Keratinocyte (primary cell): ENCODE measurements at regions not wholly inside any gene's neighbourhood (a gene's known extent, or its start where the extent isn't known, plus 50 kb on each side); places are given as distances from the start of the nearest gene placed in this dataset.

Experiments
- EZH2 ChIP-seq: IDR thresholded peaks from one replicate; pipeline ENCODE4 v1.6.1; 2012; ENCODE audit warnings: inconsistent platforms, mild to moderate bottlenecking, low read length, moderate library complexity
- TF ChIP-seq, protein P1 (sequence below), 3 experiments: IDR thresholded peaks in 1 of 3; conservative IDR thresholded peaks in 1 of 3; optimal IDR thresholded peaks in 1 of 3; 2 replicates in 2 of 3; 3 replicates in 1 of 3; pipeline versions ENCODE3 to v1.5.1; 2011; ENCODE audit warnings: low read length in 3 of 3, mild to moderate bottlenecking in 3 of 3, moderate library complexity in 2 of 3, control low read depth in 1 of 3, inconsistent platforms in 1 of 3; ENCODE audit not compliant: insufficient read depth in 2 of 3; ENCODE audit errors: extremely low read depth in 1 of 3

DNA sequence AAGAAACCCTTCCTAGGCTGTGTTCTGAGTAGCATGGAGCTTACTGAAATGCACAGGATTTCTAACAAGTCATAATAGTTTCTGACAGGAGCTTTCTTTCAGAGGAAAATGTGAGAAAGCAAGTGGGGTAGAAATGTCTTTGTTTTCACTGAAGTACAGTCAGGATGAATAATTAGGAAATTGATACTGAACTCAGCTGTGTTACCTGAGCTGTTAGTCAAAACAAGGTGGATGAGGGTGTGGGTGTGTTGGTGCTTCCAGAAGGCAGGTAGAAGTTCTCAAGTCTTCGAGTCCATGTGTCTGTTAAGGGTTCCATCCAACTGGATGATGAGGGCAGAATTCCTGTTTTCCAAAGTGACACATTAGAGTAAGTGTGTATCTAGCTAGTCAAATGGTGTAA is 122.4 kb downstream of the BASP1 start:
- TF ChIP-seq, protein P1, sequence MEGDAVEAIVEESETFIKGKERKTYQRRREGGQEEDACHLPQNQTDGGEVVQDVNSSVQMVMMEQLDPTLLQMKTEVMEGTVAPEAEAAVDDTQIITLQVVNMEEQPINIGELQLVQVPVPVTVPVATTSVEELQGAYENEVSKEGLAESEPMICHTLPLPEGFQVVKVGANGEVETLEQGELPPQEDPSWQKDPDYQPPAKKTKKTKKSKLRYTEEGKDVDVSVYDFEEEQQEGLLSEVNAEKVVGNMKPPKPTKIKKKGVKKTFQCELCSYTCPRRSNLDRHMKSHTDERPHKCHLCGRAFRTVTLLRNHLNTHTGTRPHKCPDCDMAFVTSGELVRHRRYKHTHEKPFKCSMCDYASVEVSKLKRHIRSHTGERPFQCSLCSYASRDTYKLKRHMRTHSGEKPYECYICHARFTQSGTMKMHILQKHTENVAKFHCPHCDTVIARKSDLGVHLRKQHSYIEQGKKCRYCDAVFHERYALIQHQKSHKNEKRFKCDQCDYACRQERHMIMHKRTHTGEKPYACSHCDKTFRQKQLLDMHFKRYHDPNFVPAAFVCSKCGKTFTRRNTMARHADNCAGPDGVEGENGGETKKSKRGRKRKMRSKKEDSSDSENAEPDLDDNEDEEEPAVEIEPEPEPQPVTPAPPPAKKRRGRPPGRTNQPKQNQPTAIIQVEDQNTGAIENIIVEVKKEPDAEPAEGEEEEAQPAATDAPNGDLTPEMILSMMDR (optimal IDR thresholded peaks at IDR 0.05 in 1 of 3, IDR thresholded peaks at IDR 0.05 in 1 of 3, conservative IDR thresholded peaks at IDR 0.05 in 1 of 3; ENCODE audit: extremely low read depth in 1 of 3, insufficient read depth in 2 of 3, low read length in 3 of 3) = no peak
- no peak for TF ChIP-seq EZH2
